ENCODE measurements at regions not wholly inside any gene's neighbourhood (a gene's known extent, or its start where the extent isn't known, plus 50 kb on each side); places are given as distances from the start of the nearest gene placed in this dataset.

DNA sequence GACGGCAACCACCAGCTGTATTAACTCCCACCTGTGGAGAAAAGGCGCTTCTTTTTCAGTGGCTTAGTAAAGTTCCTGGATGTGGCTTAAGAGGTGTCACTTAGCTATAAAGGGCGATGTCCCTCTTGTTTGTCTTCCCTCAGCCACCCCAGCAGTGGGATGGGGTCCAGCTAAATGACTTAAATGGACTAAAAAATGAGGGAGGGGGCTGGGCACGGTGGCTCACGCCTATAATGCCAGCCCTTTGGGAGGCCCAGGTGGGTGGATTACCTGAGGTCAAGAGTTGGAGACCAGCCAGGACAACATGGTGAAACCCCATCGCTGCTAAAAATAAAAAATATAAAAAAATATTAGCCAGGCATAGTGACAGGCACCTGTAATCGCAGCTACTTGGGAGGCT lies 667.5 kb upstream of the RBFOX1 start:
- Histone ChIP-seq H4K91ac (ENCODE audit: low read depth, low read length) (no peak overlapping the region), H4K12ac (ENCODE audit: low read depth, low read length) (no peak overlapping the region), H3K9me3 (ENCODE audit: insufficient read depth, low read depth, low read length) (no peaks in the 10 kb centered on the region), H3K23ac (ENCODE audit: low read length) (no peak overlapping the region), H2BK120ac (ENCODE audit: insufficient read depth, low read length, poor library complexity) (no peak overlapping the region), H4K8ac (ENCODE audit: low read depth, low read length) (no peak overlapping the region), H3K79me2 (ENCODE audit: control insufficient read depth, insufficient read depth, low read length, poor library complexity) (no peaks in the 10 kb centered on the region), H2AFZ (ENCODE audit: insufficient read depth, low read length, poor library complexity) (no peak overlapping the region), H3K4me2 (ENCODE audit: low read length) (no peak overlapping the region), H3K79me1 (ENCODE audit: low read length) (no peaks in the 10 kb centered on the region), H3K4ac (ENCODE audit: low read depth, low read length) (no peak overlapping the region), H3K18ac (ENCODE audit: low read length) (no peak overlapping the region), H3K36me3 (ENCODE audit: control insufficient read depth in 1 of 2, insufficient read depth in 2 of 2, low read length in 2 of 2) (no peaks in the 10 kb centered on the region), H2BK12ac (ENCODE audit: low read length) (no peak overlapping the region), H3K9ac (ENCODE audit: low read length) (no peak overlapping the region), H3K14ac (ENCODE audit: low read length) (no peak overlapping the region), H2BK5ac (ENCODE audit: low read depth, low read length, poor library complexity) (no peak overlapping the region), H3K4me1 (ENCODE audit: control insufficient read depth in 1 of 2, insufficient read depth in 2 of 2, low read length in 2 of 2) (no peaks in the 10 kb centered on the region), H3K4me3 (ENCODE audit: low read depth, low read length) (no peak overlapping the region), H3K27me3 (ENCODE audit: insufficient read depth, low read length) (no peaks in the 10 kb centered on the region), H3K27ac (ENCODE audit: low read depth, low read length) (no peak overlapping the region), H2AK5ac (ENCODE audit: low read length) (no peak overlapping the region)
- no peak for DNase-seq
- no CpG with 5 or more reads among the region's 7 CpGs for WGBS (ENCODE audit: extremely low coverage, insufficient coverage, insufficient read length)

DNA sequence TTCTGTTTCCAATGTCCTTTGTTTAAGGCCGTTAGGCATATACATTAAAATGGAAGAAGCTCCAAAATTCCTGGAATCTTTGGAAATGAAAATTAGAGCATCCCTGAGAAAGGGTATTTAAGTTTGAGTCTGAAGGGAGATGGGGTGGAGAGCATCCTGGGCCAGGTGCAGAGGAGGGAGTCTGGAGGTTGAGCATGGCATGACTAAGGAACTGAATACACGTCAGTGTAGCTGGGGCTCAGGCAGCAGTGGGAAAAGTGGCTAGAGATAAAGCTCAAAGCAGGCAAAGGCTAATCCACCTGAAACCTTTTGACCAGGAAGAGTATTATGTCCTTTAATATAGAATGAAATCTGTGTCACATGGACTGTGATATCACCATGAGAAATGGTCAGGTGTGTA lies 669.0 kb upstream of the RBFOX1 start:
- Histone ChIP-seq H3K27ac (ENCODE audit: low read depth, low read length) (no peak overlapping the region), H3K4me3 (ENCODE audit: low read depth, low read length) (no peak overlapping the region), H2BK120ac (ENCODE audit: insufficient read depth, low read length, poor library complexity) (no peak overlapping the region), H3K4me1 (ENCODE audit: control insufficient read depth in 1 of 2, insufficient read depth in 2 of 2, low read length in 2 of 2) (no peaks in the 10 kb centered on the region), H3K4me2 (ENCODE audit: low read length) (no peak overlapping the region), H2AK5ac (ENCODE audit: low read length) (no peak overlapping the region), H2AFZ (ENCODE audit: insufficient read depth, low read length, poor library complexity) (no peak overlapping the region), H3K23ac (ENCODE audit: low read length) (no peak overlapping the region), H3K9ac (ENCODE audit: low read length) (no peak overlapping the region), H2BK12ac (ENCODE audit: low read length) (no peak overlapping the region), H3K4ac (ENCODE audit: low read depth, low read length) (no peak overlapping the region), H4K8ac (ENCODE audit: low read depth, low read length) (no peak overlapping the region), H3K36me3 (ENCODE audit: control insufficient read depth in 1 of 2, insufficient read depth in 2 of 2, low read length in 2 of 2) (no peaks in the 10 kb centered on the region), H3K14ac (ENCODE audit: low read length) (no peak overlapping the region), H3K79me2 (ENCODE audit: control insufficient read depth, insufficient read depth, low read length, poor library complexity) (no peaks in the 10 kb centered on the region), H4K91ac (ENCODE audit: low read depth, low read length) (no peak overlapping the region), H3K79me1 (ENCODE audit: low read length) (no peaks in the 10 kb centered on the region), H2BK5ac (ENCODE audit: low read depth, low read length, poor library complexity) (no peak overlapping the region), H3K18ac (ENCODE audit: low read length) (no peak overlapping the region), H4K12ac (ENCODE audit: low read depth, low read length) (no peak overlapping the region), H3K9me3 (ENCODE audit: insufficient read depth, low read depth, low read length) (no peaks in the 10 kb centered on the region), H3K27me3 (ENCODE audit: insufficient read depth, low read length) (no peaks in the 10 kb centered on the region)
- no CpG with 5 or more reads among the region's 2 CpGs for WGBS (ENCODE audit: extremely low coverage, insufficient coverage, insufficient read length)
- DNase-seq, result no peak

DNA sequence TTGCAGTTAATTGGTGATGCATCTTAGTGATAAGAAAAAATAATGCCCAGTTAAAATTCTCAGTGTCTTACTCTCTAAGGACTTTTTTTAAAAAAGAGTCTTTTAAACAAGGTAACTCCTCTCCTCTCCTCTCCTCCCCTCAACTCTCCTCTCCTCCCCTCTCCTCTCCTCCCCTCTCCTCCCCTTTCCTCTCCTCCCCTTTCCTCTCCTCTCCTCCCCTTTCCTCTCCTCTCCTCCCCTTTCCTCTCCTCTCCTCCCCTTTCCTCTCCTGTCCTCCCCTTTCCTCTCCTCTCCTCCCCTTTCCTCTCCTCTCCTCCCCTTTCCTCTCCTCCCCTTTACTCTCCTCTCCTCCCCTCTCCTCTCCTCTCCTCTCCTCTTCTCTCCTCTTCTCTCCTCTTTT lies 675.9 kb upstream of the RBFOX1 start:
- H3K27ac ChIP-seq (ENCODE audit: low read depth, low read length), result no peak overlapping the region
- no peak overlapping the region for H2BK120ac ChIP-seq (ENCODE audit: insufficient read depth, low read length, poor library complexity)
- H4K12ac ChIP-seq (ENCODE audit: low read depth, low read length), result no peak overlapping the region
- no peaks in the 10 kb centered on the region for H3K4me1 ChIP-seq (ENCODE audit: control insufficient read depth in 1 of 2, insufficient read depth in 2 of 2, low read length in 2 of 2)
- H4K8ac ChIP-seq (ENCODE audit: low read depth, low read length), result no peak overlapping the region
- no peak overlapping the region for H3K14ac ChIP-seq (ENCODE audit: low read length)
- no peak overlapping the region for H2BK5ac ChIP-seq (ENCODE audit: low read depth, low read length, poor library complexity)
- no peaks in the 10 kb centered on the region for H3K79me1 ChIP-seq (ENCODE audit: low read length)
- H3K9ac ChIP-seq (ENCODE audit: low read length), result no peak overlapping the region
- no peaks in the 10 kb centered on the region for H3K27me3 ChIP-seq (ENCODE audit: insufficient read depth, low read length)
- no peaks in the 10 kb centered on the region for H3K36me3 ChIP-seq (ENCODE audit: control insufficient read depth in 1 of 2, insufficient read depth in 2 of 2, low read length in 2 of 2)
- no peak overlapping the region for H2AFZ ChIP-seq (ENCODE audit: insufficient read depth, low read length, poor library complexity)
- DNase-seq, result no peak
- no peaks in the 10 kb centered on the region for H3K9me3 ChIP-seq (ENCODE audit: insufficient read depth, low read depth, low read length)
- H3K4me2 ChIP-seq (ENCODE audit: low read length), result no peak overlapping the region
- H2BK12ac ChIP-seq (ENCODE audit: low read length), result no peak overlapping the region
- no peak overlapping the region for H2AK5ac ChIP-seq (ENCODE audit: low read length)
- H3K79me2 ChIP-seq (ENCODE audit: control insufficient read depth, insufficient read depth, low read length, poor library complexity), result no peaks in the 10 kb centered on the region
- H4K91ac ChIP-seq (ENCODE audit: low read depth, low read length), result no peak overlapping the region
- no peak overlapping the region for H3K4me3 ChIP-seq (ENCODE audit: low read depth, low read length)
- H3K18ac ChIP-seq (ENCODE audit: low read length), result no peak overlapping the region
- no peak overlapping the region for H3K4ac ChIP-seq (ENCODE audit: low read depth, low read length)
- no peak overlapping the region for H3K23ac ChIP-seq (ENCODE audit: low read length)

DNA sequence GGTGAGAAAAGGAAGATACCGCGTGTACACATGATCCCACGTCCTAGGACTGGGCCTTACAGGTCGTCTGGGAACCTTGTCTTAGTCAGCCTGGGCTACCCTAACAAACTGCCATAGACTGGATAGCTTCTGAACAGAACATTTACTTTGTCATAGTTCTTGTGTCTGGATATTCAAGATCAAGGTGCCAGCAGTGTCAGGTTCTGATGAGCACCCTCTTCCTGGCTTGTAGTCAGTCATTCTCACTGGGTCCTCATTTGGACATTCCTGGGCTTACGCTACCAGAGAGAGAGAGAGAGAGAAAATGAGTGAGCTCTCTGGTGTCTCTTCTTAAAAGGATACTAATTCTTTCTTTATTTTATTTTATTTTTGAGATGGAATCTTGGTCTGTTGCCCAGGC lies 685.8 kb upstream of the RBFOX1 start:
- Histone ChIP-seq H4K12ac (ENCODE audit: low read depth, low read length) (no peak overlapping the region), H3K79me2 (ENCODE audit: control insufficient read depth, insufficient read depth, low read length, poor library complexity) (no peaks in the 10 kb centered on the region), H2BK12ac (ENCODE audit: low read length) (no peak overlapping the region), H3K14ac (ENCODE audit: low read length) (no peak overlapping the region), H3K4ac (ENCODE audit: low read depth, low read length) (no peak overlapping the region), H2BK5ac (ENCODE audit: low read depth, low read length, poor library complexity) (no peak overlapping the region), H3K9me3 (ENCODE audit: insufficient read depth, low read depth, low read length) (peaks cover 2% of the 10 kb centered on the region), H3K27ac (ENCODE audit: low read depth, low read length) (no peak overlapping the region), H3K23ac (ENCODE audit: low read length) (no peak overlapping the region), H3K18ac (ENCODE audit: low read length) (no peak overlapping the region), H4K91ac (ENCODE audit: low read depth, low read length) (no peak overlapping the region), H3K4me1 (ENCODE audit: control insufficient read depth in 1 of 2, insufficient read depth in 2 of 2, low read length in 2 of 2) (no peaks in the 10 kb centered on the region), H3K4me3 (ENCODE audit: low read depth, low read length) (no peak overlapping the region), H3K79me1 (ENCODE audit: low read length) (no peaks in the 10 kb centered on the region), H3K27me3 (ENCODE audit: insufficient read depth, low read length) (no peaks in the 10 kb centered on the region), H2BK120ac (ENCODE audit: insufficient read depth, low read length, poor library complexity) (no peak overlapping the region), H2AK5ac (ENCODE audit: low read length) (no peak overlapping the region), H2AFZ (ENCODE audit: insufficient read depth, low read length, poor library complexity) (no peak overlapping the region), H3K36me3 (ENCODE audit: control insufficient read depth in 1 of 2, insufficient read depth in 2 of 2, low read length in 2 of 2) (no peaks in the 10 kb centered on the region), H3K9ac (ENCODE audit: low read length) (no peak overlapping the region), H4K8ac (ENCODE audit: low read depth, low read length) (no peak overlapping the region), H3K4me2 (ENCODE audit: low read length) (no peak overlapping the region)
- DNase-seq, result no peak
- WGBS (ENCODE audit: extremely low coverage, insufficient coverage, insufficient read length), result no CpG with 5 or more reads among the region's 5 CpGs
